ENCODE measurements at regions not wholly inside any gene's neighbourhood (a gene's known extent, or its start where the extent isn't known, plus 50 kb on each side); places are given as distances from the start of the nearest gene placed in this dataset.

- no peak for DNase-seq
Measured at GRCh38 chr15:77784361-77785292, 151.9 kb upstream of the LINGO1 start.

- no peak for DNase-seq
Measured at GRCh38 chr15:77783636-77784035, 150.9 kb upstream of the LINGO1 start.

GRCh38 chr15:77782691-77783090 lies 150.0 kb upstream of the LINGO1 start:
- DNase-seq = no peak

- no peak for DNase-seq
Measured at GRCh38 chr15:77781946-77782240, 149.2 kb upstream of the LINGO1 start.

GRCh38 chr15:77781151-77781945 lies 148.6 kb upstream of the LINGO1 start:
- no peak for DNase-seq

GRCh38 chr15:77778802-77779201 lies 146.1 kb upstream of the LINGO1 start:
- no peak for DNase-seq

- DNase-seq = no peak
Measured at GRCh38 chr15:77775837-77776236, 143.1 kb upstream of the LINGO1 start.

- DNase-seq = no peak
Measured at GRCh38 chr15:77775373-77775772, 142.7 kb upstream of the LINGO1 start.

GRCh38 chr15:77774350-77774749 lies 141.6 kb upstream of the LINGO1 start:
- no peak for DNase-seq

- no peak for DNase-seq
Measured at GRCh38 chr15:77773903-77774302, 141.2 kb upstream of the LINGO1 start.

GRCh38 chr15:77772641-77773402 lies 140.1 kb upstream of the LINGO1 start:
- DNase-seq = no peak

GRCh38 chr15:77771616-77772015 lies 138.9 kb upstream of the LINGO1 start:
- DNase-seq = no peak

- DNase-seq = no peak
Measured at GRCh38 chr15:77769700-77770099, 137.0 kb upstream of the LINGO1 start.

GRCh38 chr15:77768521-77769078 lies 135.9 kb upstream of the LINGO1 start:
- DNase-seq = no peak

- DNase-seq = no peak
Measured at GRCh38 chr15:77768107-77768506, 135.4 kb upstream of the LINGO1 start.

GRCh38 chr15:77764095-77764494 lies 131.4 kb upstream of the LINGO1 start:
- no peak for DNase-seq

GRCh38 chr15:77762747-77763355 lies 130.1 kb upstream of the LINGO1 start:
- DNase-seq = no peak

- no peak for DNase-seq
Measured at GRCh38 chr15:77759896-77760592, 127.3 kb upstream of the LINGO1 start.

- DNase-seq = no peak
Measured at GRCh38 chr15:77753939-77754338, 121.2 kb upstream of the LINGO1 start.

GRCh38 chr15:77753281-77753873 lies 120.7 kb upstream of the LINGO1 start:
- DNase-seq = no peak

GRCh38 chr15:77749998-77750540 lies 117.4 kb upstream of the LINGO1 start:
- no peak for DNase-seq
